Nephron progenitor cell (in vitro differentiated cells): ENCODE measurements at regions not wholly inside any gene's neighbourhood (a gene's known extent, or its start where the extent isn't known, plus 50 kb on each side); places are given as distances from the start of the nearest gene placed in this dataset.

ENCODE experiments used
- DNase-seq: peaks from one replicate; pipeline ENCODE4 v3.0.0; 2021
- H3K27ac Mint-ChIP-seq: 2 replicates; pipeline ENCODE4 v1.8.0; 2021; ENCODE audit warnings: mild to moderate bottlenecking, moderate library complexity, mixed read lengths
- H3K27me3 Mint-ChIP-seq: 2 replicates; pipeline ENCODE4 v1.8.0; 2021; ENCODE audit warnings: mild to moderate bottlenecking, low read depth, mixed read lengths; ENCODE audit not compliant: poor library complexity
- H3K36me3 Mint-ChIP-seq: 2 replicates; pipeline ENCODE4 v1.8.0; 2021; ENCODE audit warnings: low read depth, mixed read lengths
- H3K4me1 Mint-ChIP-seq: 2 replicates; pipeline ENCODE4 v1.8.0; 2021; ENCODE audit warnings: mixed read lengths
- H3K4me3 Mint-ChIP-seq: 2 replicates; pipeline ENCODE4 v1.8.0; 2021; ENCODE audit warnings: mild to moderate bottlenecking, moderate library complexity, mixed read lengths
- H3K9me3 Mint-ChIP-seq: 2 replicates; pipeline ENCODE4 v1.8.0; 2021; ENCODE audit warnings: mild to moderate bottlenecking, moderate library complexity, mixed read lengths
- TF ChIP-seq, protein P1 (sequence below): fragments of 200-600 bp; sonication (generic); IDR thresholded peaks from 2 replicates; pipeline ENCODE4 v1.5.0; 2021; ENCODE audit warnings: antibody characterized with exemption

DNA sequence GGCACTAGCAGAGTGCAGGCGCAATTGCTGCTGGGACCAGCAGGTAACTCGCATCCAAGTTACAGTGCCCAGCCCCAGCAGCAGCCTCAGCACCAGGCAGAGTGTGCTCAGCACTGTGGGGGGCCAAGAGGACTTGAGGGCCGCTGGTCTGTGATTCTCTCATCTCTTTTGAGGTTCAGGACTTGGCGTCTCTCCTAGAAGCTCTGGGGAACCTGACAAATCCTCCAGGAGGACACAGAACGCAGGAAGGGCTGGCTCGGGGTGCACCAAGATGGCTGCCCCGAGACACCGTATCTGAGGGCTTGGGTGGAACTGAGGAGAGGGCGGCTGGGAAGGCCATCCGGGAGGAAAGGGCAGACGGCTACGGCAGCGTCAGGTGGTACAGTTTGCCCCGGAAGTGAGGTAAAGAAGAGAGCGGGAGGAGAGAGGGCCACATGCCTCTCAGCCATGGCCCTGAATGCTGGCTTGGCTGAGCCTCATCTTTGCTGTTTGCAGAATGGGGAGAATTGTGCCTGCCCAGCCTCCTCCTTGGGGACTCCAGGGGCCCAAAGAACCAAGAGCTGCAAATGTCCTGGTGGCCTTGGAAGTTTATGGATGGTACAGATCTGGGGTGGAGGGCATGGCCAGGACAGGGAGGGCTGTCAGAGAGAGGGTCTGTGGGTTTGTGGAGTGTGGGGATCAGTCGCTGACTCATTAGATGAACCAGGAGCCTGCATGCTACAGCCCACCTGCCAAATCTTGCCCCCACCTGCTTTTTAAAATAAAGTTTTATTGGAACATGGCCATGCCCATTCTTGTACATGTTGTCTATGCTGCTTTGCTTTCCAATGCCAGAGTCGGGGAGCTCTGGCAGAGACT, 78.0 kb downstream of the MYEOV start:
- Mint-ChIP-seq H3K9me3 (peaks cover 21% of the 10 kb centered on the region), H3K4me1 (peaks cover 4% of the 10 kb centered on the region), H3K4me3 (no peak overlapping the region), H3K36me3 (peaks cover 5% of the 10 kb centered on the region), H3K27me3 (peaks cover 27% of the 10 kb centered on the region), H3K27ac (no peak overlapping the region)
- no peak for DNase-seq
- TF ChIP-seq, protein P1, sequence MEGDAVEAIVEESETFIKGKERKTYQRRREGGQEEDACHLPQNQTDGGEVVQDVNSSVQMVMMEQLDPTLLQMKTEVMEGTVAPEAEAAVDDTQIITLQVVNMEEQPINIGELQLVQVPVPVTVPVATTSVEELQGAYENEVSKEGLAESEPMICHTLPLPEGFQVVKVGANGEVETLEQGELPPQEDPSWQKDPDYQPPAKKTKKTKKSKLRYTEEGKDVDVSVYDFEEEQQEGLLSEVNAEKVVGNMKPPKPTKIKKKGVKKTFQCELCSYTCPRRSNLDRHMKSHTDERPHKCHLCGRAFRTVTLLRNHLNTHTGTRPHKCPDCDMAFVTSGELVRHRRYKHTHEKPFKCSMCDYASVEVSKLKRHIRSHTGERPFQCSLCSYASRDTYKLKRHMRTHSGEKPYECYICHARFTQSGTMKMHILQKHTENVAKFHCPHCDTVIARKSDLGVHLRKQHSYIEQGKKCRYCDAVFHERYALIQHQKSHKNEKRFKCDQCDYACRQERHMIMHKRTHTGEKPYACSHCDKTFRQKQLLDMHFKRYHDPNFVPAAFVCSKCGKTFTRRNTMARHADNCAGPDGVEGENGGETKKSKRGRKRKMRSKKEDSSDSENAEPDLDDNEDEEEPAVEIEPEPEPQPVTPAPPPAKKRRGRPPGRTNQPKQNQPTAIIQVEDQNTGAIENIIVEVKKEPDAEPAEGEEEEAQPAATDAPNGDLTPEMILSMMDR: no peak

DNA sequence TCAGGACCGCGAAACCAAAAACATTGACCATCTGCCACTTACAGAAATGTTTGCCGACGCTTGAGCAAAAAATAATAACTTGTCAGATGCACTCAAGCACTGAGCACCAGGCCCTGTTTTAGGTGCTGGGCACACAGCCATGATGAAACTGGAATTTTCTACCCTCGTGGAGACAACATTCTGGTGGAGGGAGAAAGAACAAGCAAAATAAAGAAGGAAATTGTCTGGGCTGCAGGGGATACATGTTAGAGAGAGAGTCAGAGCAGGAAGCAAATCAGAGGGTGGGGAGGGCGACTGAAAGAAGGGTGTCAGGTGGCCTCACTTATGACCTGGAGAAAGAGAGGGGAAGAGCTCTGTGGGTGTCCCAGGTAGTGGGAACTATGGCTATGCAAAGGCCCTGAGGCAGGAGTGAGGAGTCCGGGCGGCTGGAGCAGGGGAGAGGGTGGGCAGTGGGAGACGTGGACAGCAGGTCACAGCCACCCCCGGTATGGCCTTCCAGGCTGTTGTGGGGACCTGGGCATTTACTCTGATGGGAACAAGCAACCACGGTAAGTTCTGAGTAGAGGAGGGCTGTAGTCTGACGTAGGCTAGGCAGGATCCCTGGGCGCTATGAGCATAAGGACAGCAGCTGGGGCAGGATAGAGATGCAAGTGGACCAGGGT, 78.8 kb downstream of the MYEOV start:
- no peak for DNase-seq
- no peak overlapping the region for H3K27ac Mint-ChIP-seq
- peaks cover 21% of the 10 kb centered on the region for H3K9me3 Mint-ChIP-seq
- H3K4me3 Mint-ChIP-seq: no peak overlapping the region
- peaks cover 10% of the 10 kb centered on the region for H3K4me1 Mint-ChIP-seq
- peaks cover 5% of the 10 kb centered on the region for H3K36me3 Mint-ChIP-seq
- H3K27me3 Mint-ChIP-seq: peaks cover 26% of the 10 kb centered on the region
- TF ChIP-seq, protein P1: no peak

DNA sequence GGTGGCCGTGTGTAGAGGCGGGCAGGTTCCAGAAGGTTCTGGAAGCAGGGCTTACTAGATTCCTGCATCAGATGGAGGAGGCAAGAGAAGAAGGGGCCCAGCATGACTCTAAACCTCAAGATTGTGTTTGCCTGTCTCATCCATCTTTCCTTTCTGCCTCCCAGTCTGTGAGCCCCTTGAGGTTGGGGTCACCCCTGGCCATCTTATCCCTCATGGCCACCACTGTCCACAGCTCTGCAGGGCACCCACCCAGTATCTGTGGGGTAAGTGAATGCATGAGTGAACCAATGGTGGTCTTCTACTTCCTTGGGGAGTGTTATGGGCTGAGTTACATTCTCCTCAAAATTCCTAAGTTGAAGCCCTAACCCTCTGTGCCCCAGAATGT, 79.3 kb downstream of the MYEOV start:
- Mint-ChIP-seq H3K4me1 (peaks cover 10% of the 10 kb centered on the region), H3K27me3 (peaks cover 23% of the 10 kb centered on the region), H3K9me3 (peaks cover 21% of the 10 kb centered on the region), H3K4me3 (no peak overlapping the region), H3K36me3 (peaks cover 5% of the 10 kb centered on the region), H3K27ac (no peak overlapping the region)
- no peak for DNase-seq
- TF ChIP-seq, protein P1: no peak

GRCh38 chr11:69374110-69374945, 80.4 kb downstream of the MYEOV start:
- Mint-ChIP-seq H3K4me3 (no peak overlapping the region), H3K27ac (no peak overlapping the region), H3K9me3 (peaks cover 10% of the 10 kb centered on the region), H3K4me1 (peaks cover 10% of the 10 kb centered on the region), H3K27me3 (peaks cover 24% of the 10 kb centered on the region), H3K36me3 (no peaks in the 10 kb centered on the region)
- TF ChIP-seq, protein P1: no peak
- DNase-seq: no peak

- Mint-ChIP-seq H3K4me1 (peaks cover 10% of the 10 kb centered on the region), H3K27ac (peak overlapping the region; percentile 48), H3K9me3 (peaks cover 4% of the 10 kb centered on the region), H3K36me3 (no peaks in the 10 kb centered on the region), H3K27me3 (peaks cover 27% of the 10 kb centered on the region), H3K4me3 (no peak overlapping the region)
- no peak for DNase-seq
- TF ChIP-seq, protein P1: no peak
Measured at GRCh38 chr11:69374946-69375310, 81.0 kb downstream of the MYEOV start.
